ENCODE measurements at regions not wholly inside any gene's neighbourhood (a gene's known extent, or its start where the extent isn't known, plus 50 kb on each side); places are given as distances from the start of the nearest gene placed in this dataset.

DNA sequence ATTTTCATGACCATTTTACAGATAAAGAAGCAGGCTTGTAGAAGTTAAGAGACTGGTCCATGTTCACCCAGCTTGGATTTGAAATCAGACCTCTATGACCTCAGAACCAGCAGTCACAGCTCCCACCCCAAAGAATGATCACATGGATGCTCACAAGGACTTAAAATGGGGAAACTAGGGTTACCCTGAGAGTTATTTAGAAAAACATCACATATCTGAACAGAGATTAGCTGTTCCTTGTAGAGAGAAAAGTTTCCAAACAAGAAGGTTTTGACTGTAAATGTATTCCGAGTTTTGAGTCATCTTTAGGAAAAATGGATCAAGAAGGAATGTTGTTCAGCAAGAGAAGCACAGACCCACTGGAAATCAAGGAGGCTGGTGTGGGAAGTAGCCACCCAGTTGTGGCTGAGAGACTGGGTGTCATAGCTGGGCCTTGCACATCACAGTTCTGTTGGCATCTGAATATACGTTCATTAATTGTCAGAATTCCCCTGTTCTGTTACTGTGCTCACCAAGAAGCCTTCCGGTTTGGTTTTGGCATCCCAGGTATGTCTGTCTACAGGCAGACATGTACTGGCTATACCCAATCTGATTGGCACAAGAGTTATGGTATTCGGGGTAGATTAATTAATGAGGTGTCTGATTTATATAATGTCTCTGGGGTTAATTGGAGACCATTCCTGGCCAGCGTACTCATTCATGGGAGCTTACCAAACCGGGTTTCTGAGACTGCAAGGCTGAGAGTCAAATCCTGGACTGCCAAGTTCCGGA is 371.8 kb upstream of the SLC14A2 start:
- H3K27ac Mint-ChIP-seq = no peak overlapping the region
- H3K9me3 Mint-ChIP-seq = no peaks in the 10 kb centered on the region
- TF ChIP-seq, protein P1, sequence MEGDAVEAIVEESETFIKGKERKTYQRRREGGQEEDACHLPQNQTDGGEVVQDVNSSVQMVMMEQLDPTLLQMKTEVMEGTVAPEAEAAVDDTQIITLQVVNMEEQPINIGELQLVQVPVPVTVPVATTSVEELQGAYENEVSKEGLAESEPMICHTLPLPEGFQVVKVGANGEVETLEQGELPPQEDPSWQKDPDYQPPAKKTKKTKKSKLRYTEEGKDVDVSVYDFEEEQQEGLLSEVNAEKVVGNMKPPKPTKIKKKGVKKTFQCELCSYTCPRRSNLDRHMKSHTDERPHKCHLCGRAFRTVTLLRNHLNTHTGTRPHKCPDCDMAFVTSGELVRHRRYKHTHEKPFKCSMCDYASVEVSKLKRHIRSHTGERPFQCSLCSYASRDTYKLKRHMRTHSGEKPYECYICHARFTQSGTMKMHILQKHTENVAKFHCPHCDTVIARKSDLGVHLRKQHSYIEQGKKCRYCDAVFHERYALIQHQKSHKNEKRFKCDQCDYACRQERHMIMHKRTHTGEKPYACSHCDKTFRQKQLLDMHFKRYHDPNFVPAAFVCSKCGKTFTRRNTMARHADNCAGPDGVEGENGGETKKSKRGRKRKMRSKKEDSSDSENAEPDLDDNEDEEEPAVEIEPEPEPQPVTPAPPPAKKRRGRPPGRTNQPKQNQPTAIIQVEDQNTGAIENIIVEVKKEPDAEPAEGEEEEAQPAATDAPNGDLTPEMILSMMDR (IDR thresholded peaks at IDR 0.05; ENCODE audit: unreplicated experiment in 3 of 3) = no peak
- no peaks in the 10 kb centered on the region for H3K36me3 Mint-ChIP-seq (ENCODE audit: low read depth)
- peaks cover 41% of the 10 kb centered on the region for H3K4me1 Mint-ChIP-seq
- H3K4me3 Mint-ChIP-seq = no peak overlapping the region
- H3K27me3 Mint-ChIP-seq (ENCODE audit: low read depth) = no peaks in the 10 kb centered on the region

DNA sequence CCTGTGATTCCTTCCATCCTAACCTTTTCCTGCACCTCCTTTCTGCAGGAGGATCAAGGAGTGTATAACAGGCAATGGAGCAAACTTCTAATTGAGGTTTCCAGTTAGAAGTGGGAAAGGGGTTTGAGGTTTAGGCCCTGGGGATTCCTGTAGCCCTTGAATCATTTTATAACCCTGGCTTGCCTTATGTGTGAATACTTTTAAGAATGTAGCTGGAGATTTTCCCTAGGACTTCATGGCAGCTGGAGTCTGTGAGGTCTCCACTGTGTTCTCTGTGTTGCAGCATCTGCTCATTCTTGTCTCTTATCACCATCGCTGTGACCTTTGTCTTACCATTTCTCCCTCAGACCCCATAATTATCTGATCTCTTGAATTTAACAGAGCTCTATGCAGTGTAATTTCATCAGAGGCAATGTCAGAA is 370.2 kb upstream of the SLC14A2 start:
- Mint-ChIP-seq H3K27me3 (ENCODE audit: low read depth) (no peaks in the 10 kb centered on the region), H3K36me3 (ENCODE audit: low read depth) (no peaks in the 10 kb centered on the region), H3K27ac (peak overlapping the region; percentile 16 to 44 (median 41)), H3K4me3 (no peak overlapping the region), H3K4me1 (peaks cover 54% of the 10 kb centered on the region), H3K9me3 (no peaks in the 10 kb centered on the region)
- TF ChIP-seq, protein P1 (IDR thresholded peaks at IDR 0.05; ENCODE audit: unreplicated experiment in 3 of 3) = no peak

DNA sequence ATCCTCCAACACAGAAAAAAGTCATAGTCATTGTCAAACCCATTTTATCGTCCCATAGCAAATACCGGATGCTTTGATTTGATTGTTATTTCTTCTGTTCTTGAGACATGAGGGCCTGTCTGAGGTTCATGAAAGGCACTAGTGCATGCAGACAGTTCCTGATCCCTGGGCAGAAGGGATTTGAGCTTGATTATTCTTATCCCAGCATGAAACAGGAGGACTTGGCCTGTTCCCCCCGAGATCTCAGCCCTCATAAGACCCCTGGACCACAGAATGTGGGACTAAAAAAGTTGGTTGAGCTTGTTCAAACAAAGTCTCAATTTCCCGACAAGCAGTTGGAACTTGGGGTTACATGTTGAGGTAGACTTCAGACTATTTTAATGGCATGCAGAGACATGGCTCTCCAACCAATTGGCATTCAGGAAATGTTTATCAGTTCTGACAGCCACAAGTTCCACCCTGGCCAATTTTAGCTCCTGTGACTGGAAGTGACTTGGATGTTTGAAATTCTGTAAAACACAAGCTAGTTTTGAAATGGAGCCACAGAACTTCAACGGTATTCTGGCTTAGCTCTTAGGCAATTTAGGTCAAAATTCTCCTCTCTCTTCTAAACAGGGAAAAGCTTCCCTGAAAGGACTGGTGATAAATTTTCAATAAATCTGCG is 366.9 kb upstream of the SLC14A2 start:
- no peaks in the 10 kb centered on the region for H3K27me3 Mint-ChIP-seq (ENCODE audit: low read depth)
- H3K4me1 Mint-ChIP-seq = peaks cover 68% of the 10 kb centered on the region
- TF ChIP-seq, protein P1 (IDR thresholded peaks at IDR 0.05; ENCODE audit: unreplicated experiment in 3 of 3) = no peak
- no peaks in the 10 kb centered on the region for H3K9me3 Mint-ChIP-seq
- no peaks in the 10 kb centered on the region for H3K36me3 Mint-ChIP-seq (ENCODE audit: low read depth)
- H3K27ac Mint-ChIP-seq = peak overlapping the region; percentile 35 to 83 (median 79)
- no peak overlapping the region for H3K4me3 Mint-ChIP-seq

DNA sequence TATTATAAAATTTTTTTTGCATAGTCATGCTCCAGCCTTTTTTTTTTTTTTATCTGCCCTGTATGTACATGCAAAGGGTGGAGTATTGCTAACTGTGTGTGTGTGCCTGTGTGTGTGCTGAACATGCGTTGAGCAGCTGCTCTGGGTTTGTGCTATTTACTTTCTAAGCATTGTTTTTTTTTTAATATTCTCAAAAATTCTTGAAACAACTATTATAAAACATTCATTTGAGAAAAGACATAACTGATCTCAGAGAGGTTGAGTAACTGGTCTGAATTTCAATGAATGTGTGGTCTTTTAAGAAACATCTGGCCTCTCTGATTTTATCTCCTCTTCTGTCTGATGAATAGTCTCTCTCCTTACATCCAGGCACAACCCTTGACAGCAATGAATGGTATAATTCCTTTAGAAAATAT is 366.0 kb upstream of the SLC14A2 start:
- Mint-ChIP-seq H3K36me3 (ENCODE audit: low read depth) (no peaks in the 10 kb centered on the region), H3K4me3 (no peak overlapping the region), H3K4me1 (peaks cover 70% of the 10 kb centered on the region), H3K27me3 (ENCODE audit: low read depth) (no peaks in the 10 kb centered on the region), H3K9me3 (no peaks in the 10 kb centered on the region), H3K27ac (peak overlapping the region; percentile 33 to 50 (median 35))
- TF ChIP-seq, protein P1 (IDR thresholded peaks at IDR 0.05; ENCODE audit: unreplicated experiment in 3 of 3) = no peak

DNA sequence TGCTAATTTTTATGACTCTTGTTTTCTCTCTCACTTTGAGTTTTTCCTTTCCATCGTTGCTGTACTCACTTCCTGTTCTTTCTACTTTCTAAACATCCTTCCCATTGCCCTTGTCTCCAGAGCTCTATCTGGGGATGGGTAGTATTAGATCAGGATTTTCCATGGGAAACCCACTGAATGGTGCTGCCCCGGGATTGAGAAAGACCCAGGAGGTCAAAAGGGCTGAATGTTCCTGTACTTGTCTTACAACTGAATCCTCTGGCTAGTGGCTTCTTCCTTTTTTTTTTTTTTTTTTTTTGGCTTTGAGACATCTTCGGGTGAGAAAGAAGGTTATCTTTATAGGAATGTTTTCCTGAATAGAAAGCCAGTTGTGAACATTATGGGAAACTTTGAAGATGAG is 364.8 kb upstream of the SLC14A2 start:
- no peaks in the 10 kb centered on the region for H3K36me3 Mint-ChIP-seq (ENCODE audit: low read depth)
- H3K27me3 Mint-ChIP-seq (ENCODE audit: low read depth) = no peaks in the 10 kb centered on the region
- no peaks in the 10 kb centered on the region for H3K9me3 Mint-ChIP-seq
- peaks cover 70% of the 10 kb centered on the region for H3K4me1 Mint-ChIP-seq
- TF ChIP-seq, protein P1 (IDR thresholded peaks at IDR 0.05; ENCODE audit: unreplicated experiment in 3 of 3) = no peak
- H3K27ac Mint-ChIP-seq = peak overlapping the region in 2 of 3 experiments; percentile 35 to 46
- no peak overlapping the region for H3K4me3 Mint-ChIP-seq

All from nephron (organoid).